OCI-LY7 (cell line): ENCODE measurements at regions not wholly inside any gene's neighbourhood (a gene's known extent, or its start where the extent isn't known, plus 50 kb on each side); places are given as distances from the start of the nearest gene placed in this dataset.

Source experiments
- BruUV-seq: library from RNA; stranded (reverse); fragments of 400-500 nt; replicated peaks from 2 replicates; lab custom pipeline; 2021; lab: Mats Ljungman, UMichigan
- CTCF ChIA-PET: fragments of 300-600 bp; sonication (Branson Sonifier 250); formaldehyde crosslinking; loops from one replicate; lab custom pipeline; 2022; ENCODE audit warnings: antibody characterized with exemption; ENCODE audit not compliant: unreplicated experiment; lab: Charles Lee
- POLR2A ChIA-PET: fragments of 300-600 bp; sonication (Branson Sonifier 250); formaldehyde crosslinking; loops from one replicate; lab custom pipeline; 2022; ENCODE audit warnings: antibody characterized with exemption; lab: Charles Lee
- DNase-seq: peaks from one replicate; pipeline ENCODE4 v3.0.0-alpha.2; 2015; ENCODE audit warnings: low spot score
- H2AFZ ChIP-seq: fragments of 200-600 bp; sonication (generic), shearing (Covaris generic); 2 replicates; pipeline ENCODE4 v1.6.1; 2014; ENCODE audit warnings: mild to moderate bottlenecking, antibody characterized with exemption, low read length, moderate library complexity
- H3K27ac ChIP-seq: fragments of 200-600 bp; sonication (generic); 2 replicates; pipeline ENCODE4 v1.5.1; 2014; ENCODE audit warnings: mixed run types, low read depth, mild to moderate bottlenecking, moderate library complexity, low read length, inconsistent platforms; ENCODE audit not compliant: poor library complexity, severe bottlenecking
- H3K36me3 ChIP-seq: fragments of 200-600 bp; sonication (generic); 2 replicates; pipeline ENCODE4 v1.6.1; 2014; ENCODE audit warnings: mild to moderate bottlenecking, antibody characterized with exemption, low read length, moderate library complexity, mixed read lengths; ENCODE audit not compliant: insufficient read depth
- H3K4me1 ChIP-seq: fragments of 200-600 bp; sonication (generic); 2 replicates; pipeline ENCODE4 v1.5.1; 2014; ENCODE audit warnings: mild to moderate bottlenecking, low read length; ENCODE audit not compliant: insufficient read depth, poor library complexity, severe bottlenecking
- H3K4me2 ChIP-seq: fragments of 200-600 bp; sonication (generic); 2 replicates; pipeline ENCODE4 v1.6.1; 2014; ENCODE audit warnings: mild to moderate bottlenecking, low read length
- H3K4me3 ChIP-seq: fragments of 200-600 bp; sonication (generic); 2 replicates; pipeline ENCODE4 v1.5.1; 2014; ENCODE audit warnings: mild to moderate bottlenecking, low read depth, low read length; ENCODE audit not compliant: poor library complexity, severe bottlenecking
- H3K79me2 ChIP-seq: fragments of 200-600 bp; sonication (generic); 2 replicates; pipeline ENCODE4 v1.6.1; 2016; ENCODE audit warnings: low read depth, mild to moderate bottlenecking, low read length, moderate library complexity, mixed read lengths; ENCODE audit not compliant: insufficient read depth
- H3K9me2 ChIP-seq: fragments of 200-600 bp; sonication (generic); 2 replicates; pipeline ENCODE4 v1.6.1; 2016; ENCODE audit warnings: mild to moderate bottlenecking, low read length, mixed read lengths; ENCODE audit not compliant: insufficient read depth
- H3K9me3 ChIP-seq: fragments of 200-600 bp; sonication (generic); 2 replicates; pipeline ENCODE4 v1.6.1; 2014; ENCODE audit warnings: mild to moderate bottlenecking, mixed run types, low read length, mixed read lengths
- H4K20me1 ChIP-seq: fragments of 200-600 bp; sonication (generic); 2 replicates; pipeline ENCODE4 v1.6.1; 2014; ENCODE audit warnings: mild to moderate bottlenecking, antibody characterized with exemption, low read length, moderate library complexity, mixed read lengths; ENCODE audit not compliant: insufficient read depth
- CTCF ChIP-seq: fragments of 200-600 bp; sonication (generic); conservative IDR thresholded peaks from 2 replicates; pipeline ENCODE4 v1.5.1; 2014; ENCODE audit warnings: mild to moderate bottlenecking, antibody characterized with exemption, low read length, moderate library complexity, mixed read lengths
- EZH2phosphoT487 ChIP-seq: fragments of 200-600 bp; sonication (generic); IDR thresholded peaks from 2 replicates; pipeline ENCODE4 v1.6.1; 2018; ENCODE audit warnings: low read depth, borderline replicate concordance, mild to moderate bottlenecking, mixed run types, antibody characterized with exemption, low read length, moderate library complexity, mixed read lengths
- intact Hi-C: fragments of 100-400 bp; cut with micrococcal nuclease; formaldehyde crosslinking; loops from one replicate; pipeline ENCODE4 v1.10.0; 2022; ENCODE audit not compliant: unreplicated experiment

- H3K27ac ChIP-seq: no peak overlapping the region
- H3K4me2 ChIP-seq: no peak overlapping the region
- ChIA-PET CTCF (no interaction called here), POLR2A (no interaction called here)
- intact Hi-C loops: no loop called here
- no peaks in the 10 kb centered on the region for H3K9me3 ChIP-seq
- H3K4me3 ChIP-seq: no peak overlapping the region
- DNase-seq: no peak
- H3K9me2 ChIP-seq: no peaks in the 10 kb centered on the region
- H2AFZ ChIP-seq: no peak overlapping the region
- no TSS peak for BruUV-seq
- no peaks in the 10 kb centered on the region for H4K20me1 ChIP-seq
- H3K79me2 ChIP-seq: no peaks in the 10 kb centered on the region
- no peaks in the 10 kb centered on the region for H3K4me1 ChIP-seq
- H3K36me3 ChIP-seq: no peaks in the 10 kb centered on the region
- TF ChIP-seq EZH2phosphoT487: no peak
- TF ChIP-seq CTCF: no peak
Measured at GRCh38 chr1:29456685-29457435, 220.5 kb downstream of the PTPRU start.

GRCh38 chr1:29455781-29456180 lies 219.5 kb downstream of the PTPRU start:
- H3K9me2 ChIP-seq: no peaks in the 10 kb centered on the region
- H3K36me3 ChIP-seq: no peaks in the 10 kb centered on the region
- no peak overlapping the region for H2AFZ ChIP-seq
- no peaks in the 10 kb centered on the region for H4K20me1 ChIP-seq
- ChIA-PET POLR2A (no interaction called here), CTCF (no interaction called here)
- TF ChIP-seq CTCF (no peak), EZH2phosphoT487 (no peak)
- H3K27ac ChIP-seq: no peak overlapping the region
- no peaks in the 10 kb centered on the region for H3K9me3 ChIP-seq
- intact Hi-C loops: no loop called here
- no peak overlapping the region for H3K4me2 ChIP-seq
- DNase-seq: no peak
- no peaks in the 10 kb centered on the region for H3K4me1 ChIP-seq
- no TSS peak for BruUV-seq
- no peaks in the 10 kb centered on the region for H3K79me2 ChIP-seq
- no peak overlapping the region for H3K4me3 ChIP-seq

- Histone ChIP-seq H3K27ac (no peak overlapping the region), H3K79me2 (no peaks in the 10 kb centered on the region), H3K9me3 (no peaks in the 10 kb centered on the region), H4K20me1 (no peaks in the 10 kb centered on the region), H2AFZ (no peak overlapping the region), H3K4me3 (no peak overlapping the region), H3K9me2 (no peaks in the 10 kb centered on the region), H3K36me3 (no peaks in the 10 kb centered on the region), H3K4me1 (no peaks in the 10 kb centered on the region), H3K4me2 (no peak overlapping the region)
- no peak for DNase-seq
- TF ChIP-seq EZH2phosphoT487: no peak
- no peak for TF ChIP-seq CTCF
- intact Hi-C loops: loop anchor here (5.0 kb wide), 1 partner anchor 217 kb away; the partner anchor contains the start of gene PTPRU
- ChIA-PET CTCF (no interaction called here), POLR2A (no interaction called here)
- BruUV-seq: no TSS peak
Measured at GRCh38 chr1:29454616-29455380, 218.5 kb downstream of the PTPRU start.
